HG03558 (cell line): ENCODE measurements at regions not wholly inside any gene's neighbourhood (a gene's known extent, or its start where the extent isn't known, plus 50 kb on each side); places are given as distances from the start of the nearest gene placed in this dataset.
"Not testable (repeated sequence)": the region's sequence is repeated elsewhere in the genome, so short reads cannot be mapped to it uniquely, and the experiment has no call there.

Source experiments
- ATAC-seq: cut with Tn5 transposase; IDR thresholded peaks from one replicate; pipeline ENCODE4 v1.9.1; 2021; ENCODE audit warnings: moderate number of reproducible peaks; ENCODE audit not compliant: unreplicated experiment; ENCODE audit errors: extremely low read depth

GRCh38 chr12:25384893-25385248 lies 134.1 kb upstream of the KRAS start:
- no peak for ATAC-seq

- no peak for ATAC-seq
Observed at GRCh38 chr12:25384038-25384892, 133.5 kb upstream of the KRAS start.

DNA sequence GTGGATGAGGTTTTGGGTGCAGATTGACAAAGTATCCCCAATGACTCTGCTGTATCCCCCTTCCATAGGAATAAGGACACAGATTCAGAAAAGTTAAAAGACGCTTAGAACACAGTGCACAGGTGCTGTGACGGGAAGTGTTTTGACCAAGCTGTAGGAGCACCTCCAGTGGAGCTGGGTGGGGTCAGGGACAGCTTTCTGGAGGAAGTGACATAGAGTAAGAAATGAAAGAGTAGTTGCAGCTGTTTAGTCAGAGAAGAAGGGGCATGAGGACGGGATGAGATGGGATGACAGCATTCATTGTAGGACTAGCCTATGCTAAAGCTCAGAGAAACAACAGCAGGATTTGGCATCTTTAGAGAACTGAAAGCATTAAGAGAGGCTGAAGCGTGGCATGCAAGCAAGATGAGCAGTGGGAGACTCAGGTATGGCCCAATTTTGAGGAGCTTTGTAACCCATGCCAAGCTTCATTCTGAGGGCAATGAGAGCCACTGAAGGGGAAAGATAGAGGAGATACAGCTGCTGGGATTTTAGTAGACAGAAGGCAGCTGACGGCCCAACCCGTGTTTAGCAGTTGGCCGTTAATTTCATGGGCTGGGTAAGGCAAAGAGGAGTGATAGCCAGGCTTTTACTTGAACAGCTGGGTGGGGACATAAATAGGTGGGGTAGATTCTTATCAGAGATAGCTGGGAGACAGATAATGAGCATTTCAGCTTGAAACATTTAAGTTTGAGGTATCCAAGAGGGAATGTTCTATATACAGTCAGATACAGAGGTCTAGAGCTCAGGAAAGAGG lies 131.8 kb upstream of the KRAS start:
- no peak for ATAC-seq

- ATAC-seq, result no peak
Observed at GRCh38 chr12:25377469-25378177, 126.9 kb upstream of the KRAS start.

DNA sequence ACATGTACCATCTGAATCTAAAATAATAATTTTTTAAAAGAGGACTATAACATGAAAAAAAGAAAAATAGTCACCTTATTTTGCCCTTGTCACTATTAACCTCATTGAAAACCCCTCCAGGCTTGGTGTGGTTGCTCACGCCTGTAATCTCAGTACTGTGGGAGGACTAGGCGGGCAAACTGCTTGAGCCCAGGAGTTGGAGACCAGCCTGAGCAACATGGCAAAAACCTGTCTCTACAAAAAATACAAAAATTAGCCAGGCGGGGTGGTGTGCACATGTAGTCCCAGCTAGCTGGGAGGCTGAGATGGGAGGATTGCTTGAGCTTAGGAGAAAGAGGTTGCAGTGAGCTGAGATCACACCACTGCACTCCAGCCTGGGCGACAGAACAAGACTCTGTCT lies 126.3 kb upstream of the KRAS start:
- ATAC-seq, result no peak

GRCh38 chr12:25376407-25376806 lies 125.7 kb upstream of the KRAS start:
- no peak for ATAC-seq

GRCh38 chr12:25372969-25373817 lies 122.5 kb upstream of the KRAS start:
- no peak for ATAC-seq

GRCh38 chr12:25372002-25372401 lies 121.3 kb upstream of the KRAS start:
- ATAC-seq, result no peak

- no peak for ATAC-seq
Observed at GRCh38 chr12:25368557-25368956, 117.8 kb upstream of the KRAS start.

GRCh38 chr12:25366122-25366521 lies 115.4 kb upstream of the KRAS start:
- no peak for ATAC-seq

DNA sequence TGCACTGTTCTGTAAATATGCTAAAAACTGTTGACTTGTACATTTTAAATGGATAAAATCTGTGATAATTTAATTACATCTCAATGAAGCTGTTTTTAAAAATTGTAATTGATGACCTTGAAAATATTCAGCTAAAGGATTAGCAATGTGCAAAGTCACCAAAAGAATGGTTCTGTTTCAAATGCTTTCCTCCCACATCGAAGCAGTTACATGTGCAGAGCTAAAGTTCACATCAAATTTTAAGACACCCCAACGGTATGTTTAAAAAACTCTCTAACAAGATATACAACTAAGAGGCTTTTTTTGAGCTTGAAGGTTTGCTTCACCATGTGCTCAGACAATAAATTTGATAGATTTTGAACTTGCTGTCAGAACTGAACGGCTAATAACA lies 114.6 kb upstream of the KRAS start:
- peak; percentile 11 for ATAC-seq

DNA sequence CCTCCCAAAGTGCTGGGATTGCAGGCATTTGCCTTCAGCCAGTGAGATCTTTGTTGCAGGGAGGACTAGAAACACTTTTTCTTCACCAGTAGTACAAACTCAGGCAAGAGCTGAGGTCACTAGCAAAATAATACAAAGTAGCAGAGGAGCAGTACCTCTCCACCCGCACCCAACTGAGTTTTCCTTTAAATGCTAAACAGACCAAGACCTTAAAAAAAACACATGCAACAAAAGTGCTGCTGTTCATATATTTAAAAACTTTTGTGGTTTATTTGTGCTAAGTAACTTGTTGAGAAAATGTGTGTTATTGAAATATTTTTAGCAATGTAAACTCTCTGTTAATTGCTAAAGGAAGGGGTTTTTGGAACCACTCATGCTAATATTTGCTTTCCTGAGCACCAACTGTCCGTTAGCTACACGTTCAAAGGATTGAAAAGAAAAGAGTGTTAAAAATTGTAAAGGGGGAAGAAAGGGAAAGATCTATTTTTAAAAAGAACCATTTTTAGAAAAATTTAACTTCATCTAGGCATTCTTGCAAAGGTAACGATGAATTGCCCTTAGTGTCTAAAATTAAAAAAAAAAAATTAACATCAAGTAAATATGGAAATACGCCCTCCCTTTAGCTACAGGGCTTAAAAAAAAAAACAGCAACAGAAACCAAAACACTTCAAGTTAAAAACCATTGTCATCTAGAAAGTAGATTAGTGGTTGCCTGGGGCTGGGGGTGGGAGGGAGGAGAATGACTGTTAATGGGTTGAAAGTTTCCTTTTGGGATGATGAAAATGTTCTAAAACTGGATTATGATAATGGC lies 114.0 kb upstream of the KRAS start:
- ATAC-seq, result peak; percentile 68

- no peak for ATAC-seq
Observed at GRCh38 chr12:25362646-25363045, 111.9 kb upstream of the KRAS start.

DNA sequence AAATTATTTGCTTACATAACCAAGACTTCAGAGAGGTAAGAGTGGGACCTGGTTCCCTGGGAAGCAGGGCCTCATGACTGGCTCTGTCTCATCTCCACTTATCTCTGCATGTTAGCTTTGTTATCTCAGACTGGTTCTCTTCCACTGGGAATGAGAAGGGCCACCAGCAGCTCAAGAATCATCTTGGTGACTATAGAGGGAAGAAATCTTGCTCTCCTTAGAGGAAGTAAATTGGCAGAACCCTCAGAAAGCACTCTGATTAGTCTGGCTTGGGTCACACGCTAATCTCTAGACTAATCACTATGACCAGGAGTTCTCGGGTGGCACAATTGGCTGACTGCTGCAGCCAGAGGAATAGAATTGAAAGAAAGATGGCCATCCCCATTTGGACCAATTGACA lies 110.8 kb upstream of the KRAS start:
- no peak for ATAC-seq

DNA sequence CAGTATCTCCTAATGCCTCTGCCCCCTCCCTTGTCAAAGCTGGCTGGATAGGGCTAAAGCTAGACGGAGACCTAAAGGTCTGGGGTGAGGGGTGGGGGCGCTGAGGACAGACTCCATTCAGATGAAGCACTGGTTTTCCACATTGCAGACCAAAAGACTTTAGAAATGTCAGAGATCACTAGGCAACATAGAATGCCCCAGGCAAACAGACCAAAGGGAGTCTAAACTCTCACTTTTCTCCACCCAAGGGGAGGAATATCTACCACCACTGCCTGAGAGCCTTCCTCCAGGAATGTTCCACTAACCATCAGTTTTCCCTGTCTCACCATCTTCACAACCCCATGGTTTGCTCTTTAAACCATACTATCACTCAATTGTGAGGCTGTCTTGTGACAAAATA lies 106.9 kb upstream of the KRAS start:
- ATAC-seq, result no peak

DNA sequence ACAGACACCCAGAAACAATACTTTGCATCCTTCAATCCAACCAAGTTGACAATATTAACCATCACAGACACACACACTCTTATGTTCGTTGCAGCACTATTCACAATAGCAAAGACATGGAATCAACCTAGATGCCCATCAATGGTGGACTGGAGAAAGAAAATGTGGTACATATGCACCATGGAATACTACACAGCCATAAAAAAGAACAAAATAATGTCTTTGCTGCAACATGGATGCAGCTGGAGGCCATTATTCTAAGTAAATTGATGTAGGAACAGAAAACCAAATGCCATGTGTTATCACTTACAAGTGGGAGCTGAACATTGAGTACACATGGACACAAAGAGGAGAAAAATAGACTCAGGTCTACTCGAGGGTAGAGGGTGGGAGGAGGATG lies 102.2 kb upstream of the KRAS start:
- ATAC-seq, result not testable (repeated sequence)

GRCh38 chr12:25352083-25352918 lies 101.6 kb upstream of the KRAS start:
- peak; percentile 60 for ATAC-seq

DNA sequence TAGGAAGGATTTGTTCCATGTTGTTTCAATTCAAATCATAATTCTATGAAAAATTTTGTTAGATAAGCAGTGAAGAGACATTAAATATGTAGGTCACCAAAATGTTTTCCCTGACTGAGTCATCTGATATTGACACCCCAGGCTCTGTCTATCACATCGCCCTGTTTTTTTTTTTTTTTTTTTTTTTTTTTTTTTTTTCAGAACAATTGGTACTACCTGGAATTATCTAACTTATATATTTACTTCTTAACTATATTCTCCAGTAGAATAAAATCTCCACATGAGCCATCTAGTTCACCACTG lies 97.8 kb upstream of the KRAS start:
- no peak for ATAC-seq
